ENCODE measurements at regions not wholly inside any gene's neighbourhood (a gene's known extent, or its start where the extent isn't known, plus 50 kb on each side); places are given as distances from the start of the nearest gene placed in this dataset.
A peak's percentile ranks its signal among the peaks of the same experiment; 100 is the strongest.

DNA sequence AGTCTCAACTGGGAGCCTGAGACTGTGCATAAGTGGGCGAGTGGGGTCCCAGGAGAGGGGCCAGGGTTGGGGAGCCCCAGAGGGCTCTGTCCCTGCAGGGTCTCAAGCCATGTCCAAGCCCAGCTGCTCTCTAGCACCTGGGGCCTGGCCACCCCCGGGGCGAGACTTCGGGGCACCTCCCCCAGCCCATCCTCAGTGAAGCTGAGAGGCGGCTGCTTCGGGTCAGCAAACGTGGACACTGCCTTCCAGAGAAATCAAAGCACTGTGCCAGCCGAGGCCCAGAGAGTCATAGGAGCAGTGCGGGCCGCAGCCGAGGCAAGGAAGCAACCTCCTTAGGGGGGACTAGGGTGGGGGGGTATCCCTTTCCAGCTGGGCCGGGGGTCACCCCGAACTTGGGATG lies 77.5 kb downstream of the ENGASE start:
- Histone ChIP-seq H4K5ac (ENCODE audit: insufficient read length, low read depth, low read length) (no peak overlapping the region), H3K9ac (ENCODE audit: extremely low read depth, insufficient read length, low read length) (no peak overlapping the region), H3K79me1 (ENCODE audit: insufficient read depth, low read depth, low read length, poor library complexity, severe bottlenecking) (no peaks in the 10 kb centered on the region), H4K20me1 (ENCODE audit: control insufficient read depth, insufficient read depth, insufficient read length) (no peaks in the 10 kb centered on the region), H3K27me3 (ENCODE audit: insufficient read depth, low read length) (no peaks in the 10 kb centered on the region), H2BK15ac (ENCODE audit: low read depth, low read length) (no peak overlapping the region), H4K8ac (replicated peaks; ENCODE audit: insufficient read length, low read depth, low read length) (no peak overlapping the region), H3K27ac (ENCODE audit: insufficient read length, low read depth, low read length) (no peak overlapping the region), H3K23me2 (ENCODE audit: insufficient read length, low read depth, low read length, poor library complexity, severe bottlenecking) (no peaks in the 10 kb centered on the region), H2BK12ac (ENCODE audit: insufficient read length, low read depth, low read length) (no peak overlapping the region), H3K18ac (ENCODE audit: insufficient read length, low read depth, low read length) (no peak overlapping the region), H3K4ac (ENCODE audit: low read depth, low read length) (no peak overlapping the region), H3K56ac (ENCODE audit: insufficient read length, low read depth, low read length) (no peak overlapping the region), H2BK120ac (ENCODE audit: low read depth, low read length, poor library complexity, severe bottlenecking) (no peak overlapping the region), H3K9me3 (ENCODE audit: control insufficient read depth, low read depth, low read length) (no peaks in the 10 kb centered on the region), H3T11ph (ENCODE audit: low read length) (no peak overlapping the region), H2AK5ac (ENCODE audit: insufficient read length, low read length) (no peak overlapping the region), H3K14ac (ENCODE audit: insufficient read depth, low read length) (no peak overlapping the region), H3K79me2 (ENCODE audit: insufficient read depth, low read length) (no peaks in the 10 kb centered on the region), H3K23ac (ENCODE audit: insufficient read length, low read depth, low read length) (no peak overlapping the region), H3K4me2 (ENCODE audit: insufficient read depth, insufficient read length, low read length) (no peak overlapping the region), H2BK20ac (ENCODE audit: low read depth, low read length, poor library complexity, severe bottlenecking) (no peak overlapping the region), H2BK5ac (ENCODE audit: insufficient read length, low read length) (no peak overlapping the region), H2AFZ (ENCODE audit: low read length) (no peak overlapping the region), H4K91ac (ENCODE audit: insufficient read length, low read depth, low read length) (no peak overlapping the region), H3K4me1 (ENCODE audit: insufficient read depth, low read length) (no peaks in the 10 kb centered on the region)
- Mint-ChIP-seq H3K27me3 (ENCODE audit: low read depth) (no peaks in the 10 kb centered on the region; the same call in 1 of the 2 replicates), H3K9me3 (no peaks in the 10 kb centered on the region), H3K4me1 (peaks cover 17 to 37% of the 10 kb centered on the region in 2 experiments), H3K27ac (peak overlapping the region in 1 of 3 experiments; percentile 80; a peak in 2 of 7 replicates), H3K36me3 (ENCODE audit: insufficient read depth in 1 of 3, low read depth in 3 of 3) (no peaks in the 10 kb centered on the region), H3K4me3 (no peak overlapping the region)
- DNase-seq, result no peak
- WGBS (ENCODE audit: extremely low coverage, insufficient read length, low lambda C conversion rate), result no CpG with 5 or more reads among the region's 13 CpGs
- TF ChIP-seq, protein P1, sequence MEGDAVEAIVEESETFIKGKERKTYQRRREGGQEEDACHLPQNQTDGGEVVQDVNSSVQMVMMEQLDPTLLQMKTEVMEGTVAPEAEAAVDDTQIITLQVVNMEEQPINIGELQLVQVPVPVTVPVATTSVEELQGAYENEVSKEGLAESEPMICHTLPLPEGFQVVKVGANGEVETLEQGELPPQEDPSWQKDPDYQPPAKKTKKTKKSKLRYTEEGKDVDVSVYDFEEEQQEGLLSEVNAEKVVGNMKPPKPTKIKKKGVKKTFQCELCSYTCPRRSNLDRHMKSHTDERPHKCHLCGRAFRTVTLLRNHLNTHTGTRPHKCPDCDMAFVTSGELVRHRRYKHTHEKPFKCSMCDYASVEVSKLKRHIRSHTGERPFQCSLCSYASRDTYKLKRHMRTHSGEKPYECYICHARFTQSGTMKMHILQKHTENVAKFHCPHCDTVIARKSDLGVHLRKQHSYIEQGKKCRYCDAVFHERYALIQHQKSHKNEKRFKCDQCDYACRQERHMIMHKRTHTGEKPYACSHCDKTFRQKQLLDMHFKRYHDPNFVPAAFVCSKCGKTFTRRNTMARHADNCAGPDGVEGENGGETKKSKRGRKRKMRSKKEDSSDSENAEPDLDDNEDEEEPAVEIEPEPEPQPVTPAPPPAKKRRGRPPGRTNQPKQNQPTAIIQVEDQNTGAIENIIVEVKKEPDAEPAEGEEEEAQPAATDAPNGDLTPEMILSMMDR (conservative IDR thresholded peaks at IDR 0.05), result no peak

All from H9 (cell line).